HT-29 (cell line): ENCODE measurements at regions not wholly inside any gene's neighbourhood (a gene's known extent, or its start where the extent isn't known, plus 50 kb on each side); places are given as distances from the start of the nearest gene placed in this dataset.
A peak's percentile ranks its signal among the peaks of the same experiment; 100 is the strongest.

Experiments
- DNase-seq: peaks from one replicate; pipeline ENCODE4 v3.0.0-alpha.2; 2015; ENCODE audit warnings: low spot score

GRCh38 chr4:166274136-166274761, 401.2 kb downstream of the TLL1 start:
- DNase-seq: peak; percentile 15

- DNase-seq: no peak
Observed at GRCh38 chr4:166274775-166275174, 401.7 kb downstream of the TLL1 start.

GRCh38 chr4:166277401-166277800, 404.4 kb downstream of the TLL1 start:
- DNase-seq: no peak

DNA sequence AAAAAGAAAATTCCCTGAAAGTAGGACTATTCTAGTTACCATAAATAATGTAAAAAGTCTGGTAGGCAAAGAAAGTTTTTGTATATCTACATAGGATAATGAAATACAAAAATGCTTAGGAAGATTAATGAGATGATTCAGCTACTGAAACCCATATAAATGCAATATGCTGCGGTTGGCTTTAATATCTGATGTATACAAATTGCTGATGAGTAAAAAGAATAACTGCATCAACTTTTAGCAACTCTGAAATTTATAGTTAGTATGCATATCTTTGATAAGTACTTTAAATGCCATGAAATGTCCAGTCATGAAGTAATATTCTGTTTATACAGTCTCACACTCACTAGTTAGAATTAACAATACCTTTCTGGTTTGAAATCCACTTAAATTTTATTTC, 404.8 kb downstream of the TLL1 start:
- no peak for DNase-seq

GRCh38 chr4:166279261-166279660, 406.2 kb downstream of the TLL1 start:
- no peak for DNase-seq

DNA sequence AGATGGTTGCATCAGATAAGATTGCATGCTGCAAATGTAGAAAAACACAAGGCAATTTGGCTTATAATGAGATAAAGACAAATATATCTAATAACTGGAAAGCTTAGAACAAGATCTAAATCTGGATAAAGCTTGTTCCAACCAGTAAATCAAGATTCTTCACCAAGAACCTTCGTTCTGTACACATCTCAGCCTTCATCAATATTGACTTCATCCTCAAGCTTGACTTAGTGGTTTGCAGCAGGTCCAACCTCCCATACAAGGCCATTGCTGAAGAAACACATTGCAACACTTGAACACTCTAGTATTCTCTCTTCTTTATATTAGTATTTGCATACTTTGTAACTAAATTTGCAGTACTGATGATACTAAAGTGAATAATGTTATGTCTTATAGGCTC, 407.6 kb downstream of the TLL1 start:
- no peak for DNase-seq

DNA sequence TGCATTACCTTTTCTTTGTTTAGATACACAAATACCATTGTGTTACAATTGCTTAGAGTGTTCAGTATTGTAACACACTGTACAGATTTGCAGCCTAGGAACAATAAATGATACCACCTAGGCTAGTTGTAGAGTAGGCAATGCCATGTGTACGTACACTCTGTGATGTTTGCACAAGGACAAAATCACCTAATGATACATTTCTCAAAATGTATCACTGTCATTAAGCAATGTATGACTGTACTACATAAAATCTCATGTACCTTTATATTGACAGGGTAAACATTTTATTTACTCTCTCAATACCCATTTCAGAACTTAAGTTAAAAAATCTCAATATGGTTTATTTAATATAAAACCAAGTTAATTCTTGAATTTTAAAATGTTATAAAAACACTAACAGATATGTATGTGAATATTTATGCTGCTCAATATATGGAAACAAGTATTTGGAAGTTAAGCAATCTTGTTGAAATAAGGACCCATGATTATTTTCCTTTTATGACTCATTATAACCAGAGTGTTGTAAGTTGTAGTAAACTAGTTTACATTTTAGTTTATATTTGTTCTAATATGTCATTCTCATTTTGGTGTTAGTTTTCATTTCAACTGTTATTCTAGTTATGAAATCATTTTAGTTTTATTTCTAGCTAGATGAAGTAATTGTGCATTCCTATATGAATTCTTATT, 409.2 kb downstream of the TLL1 start:
- no peak for DNase-seq

DNA sequence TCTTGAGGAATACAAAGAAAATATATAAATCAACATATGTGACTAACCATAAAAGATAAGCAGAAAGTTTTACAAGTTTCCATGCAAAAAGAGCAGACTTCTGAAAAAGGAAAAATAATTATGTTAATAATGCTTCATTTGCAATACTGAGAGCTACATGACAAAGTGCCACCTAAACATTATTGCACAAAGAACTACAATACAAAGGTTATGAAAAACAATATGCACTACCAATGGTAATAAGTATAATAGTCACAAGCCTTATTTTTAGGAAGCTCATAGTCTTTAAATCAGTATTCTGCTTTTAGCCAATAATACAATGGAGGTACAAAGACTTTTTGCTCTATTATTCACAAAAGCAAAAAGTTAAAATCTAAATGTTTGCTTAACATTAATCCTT, 411.2 kb downstream of the TLL1 start:
- DNase-seq: no peak

- no peak for DNase-seq
Observed at GRCh38 chr4:166290426-166290825, 417.4 kb downstream of the TLL1 start.

DNA sequence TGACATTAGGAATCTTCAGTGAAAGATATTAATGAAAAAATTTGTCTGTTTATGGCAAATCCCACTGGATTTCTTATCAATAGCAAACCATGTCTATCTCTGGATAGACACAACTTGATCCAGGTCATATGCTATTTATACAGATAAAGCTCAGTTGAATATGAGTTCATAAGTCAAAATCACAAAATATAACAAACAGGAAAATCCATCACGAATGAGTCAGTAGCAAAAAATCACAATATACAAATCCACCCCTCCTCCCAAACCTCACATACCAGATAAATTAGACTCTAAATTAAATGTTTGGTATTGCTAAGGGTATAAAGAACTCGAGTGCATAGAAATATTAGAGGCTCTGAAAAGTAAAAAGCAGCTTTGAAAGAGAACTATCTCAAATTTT, 420.5 kb downstream of the TLL1 start:
- DNase-seq: no peak

GRCh38 chr4:166301266-166301665, 428.2 kb downstream of the TLL1 start:
- no peak for DNase-seq

- DNase-seq: no peak
Observed at GRCh38 chr4:166308647-166309046, 435.6 kb downstream of the TLL1 start.

GRCh38 chr4:166309286-166309685, 436.2 kb downstream of the TLL1 start:
- no peak for DNase-seq

GRCh38 chr4:166311169-166311568, 438.1 kb downstream of the TLL1 start:
- DNase-seq: no peak

DNA sequence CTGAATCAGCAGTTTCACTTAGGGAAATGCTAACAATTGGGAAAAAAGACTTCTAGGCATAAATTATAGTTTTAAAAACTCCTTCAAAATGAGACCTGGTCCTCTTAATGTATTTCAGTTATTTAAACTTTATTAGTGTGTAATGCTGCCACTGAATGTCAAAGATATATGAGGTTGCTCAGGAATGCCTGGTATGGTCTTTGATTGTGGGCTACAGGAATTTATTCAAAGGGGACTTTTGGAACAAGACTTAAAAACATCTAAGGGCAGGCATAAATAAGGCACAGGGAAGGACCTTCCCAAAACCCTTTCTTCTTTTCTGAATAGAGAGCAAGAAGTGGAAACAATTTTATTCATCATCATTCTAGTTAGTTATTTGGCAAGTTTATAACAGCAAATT, 439.1 kb downstream of the TLL1 start:
- no peak for DNase-seq

GRCh38 chr4:166314902-166315301, 441.9 kb downstream of the TLL1 start:
- no peak for DNase-seq

DNA sequence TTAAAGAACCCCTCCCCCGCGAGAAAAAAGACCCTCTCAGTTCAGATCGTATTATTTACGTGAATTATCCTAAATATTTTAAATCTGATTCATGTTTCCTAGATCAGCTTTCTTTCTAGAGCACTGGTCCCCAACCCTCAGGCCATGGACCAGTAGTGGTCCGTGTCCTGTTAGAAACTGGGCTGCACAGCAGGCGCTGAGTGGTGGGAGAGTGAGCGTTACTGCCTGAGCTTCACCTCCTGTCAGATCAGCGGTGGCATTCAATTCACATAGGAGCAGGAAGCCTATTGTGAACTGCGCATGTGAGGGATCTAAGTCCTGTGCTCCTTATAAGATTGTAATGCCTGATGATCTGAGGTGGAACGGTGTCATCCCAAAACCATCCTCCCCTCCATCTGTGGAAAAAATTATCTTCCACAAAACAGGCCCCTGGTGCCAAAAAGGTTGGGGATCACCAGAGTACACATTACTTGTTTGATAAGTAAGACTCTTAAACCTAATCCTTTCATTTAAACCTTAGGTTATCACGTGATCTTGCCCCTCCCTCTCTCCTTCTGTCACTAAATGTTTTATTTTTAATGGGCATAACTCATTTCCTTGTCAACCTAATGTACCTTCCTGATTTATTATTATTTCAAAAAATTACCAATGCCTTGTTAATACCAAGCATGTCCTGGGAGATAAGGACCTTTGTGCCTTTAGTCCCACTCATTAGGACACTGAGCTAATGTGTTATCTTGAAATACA, 442.9 kb downstream of the TLL1 start:
- no peak for DNase-seq

- no peak for DNase-seq
Observed at GRCh38 chr4:166318810-166319525, 445.9 kb downstream of the TLL1 start.

DNA sequence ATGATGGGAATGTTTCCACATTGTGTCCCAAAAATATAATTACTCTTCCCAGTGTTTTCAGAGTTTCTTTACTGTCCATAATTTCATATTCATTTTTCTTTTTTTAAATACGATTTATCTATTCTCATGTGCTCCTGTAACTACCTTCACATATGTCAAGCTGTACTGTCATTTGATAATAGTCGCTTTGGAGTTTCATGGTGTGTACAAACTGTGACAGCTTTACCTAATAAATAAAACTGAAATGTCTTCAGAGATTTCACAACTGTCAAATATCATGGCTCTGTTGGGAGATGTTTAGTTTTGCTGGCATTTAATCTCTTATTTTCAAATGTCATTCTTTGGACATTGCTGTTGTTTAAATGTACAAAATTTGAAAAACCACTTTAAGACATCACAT, 450.2 kb downstream of the TLL1 start:
- DNase-seq: no peak

- peak; percentile 66 for DNase-seq
Observed at GRCh38 chr4:166324321-166324720, 451.3 kb downstream of the TLL1 start.

GRCh38 chr4:166335256-166335938, 462.4 kb downstream of the TLL1 start:
- DNase-seq: no peak

DNA sequence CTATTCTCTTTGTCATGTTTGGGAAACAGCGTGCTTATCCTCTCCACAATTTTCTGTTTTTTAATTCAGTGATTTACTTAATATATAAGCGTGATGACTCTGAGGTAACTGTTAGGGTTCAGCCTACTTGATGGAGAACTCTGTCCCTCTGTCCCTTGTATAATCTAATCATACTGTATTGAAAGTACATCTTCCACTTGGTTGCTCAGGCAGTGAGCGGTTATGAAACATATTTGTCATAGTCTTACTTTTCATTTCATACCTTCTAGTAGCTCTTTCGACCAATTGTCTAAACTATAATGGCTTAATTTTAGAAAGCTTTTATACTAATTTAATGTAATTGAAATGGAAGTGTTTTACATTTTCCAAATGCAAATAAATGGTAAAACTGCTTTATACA, 469.0 kb downstream of the TLL1 start:
- DNase-seq: no peak
